GM18907 (cell line): ENCODE measurements at regions not wholly inside any gene's neighbourhood (a gene's known extent, or its start where the extent isn't known, plus 50 kb on each side); places are given as distances from the start of the nearest gene placed in this dataset.
"Not testable (repeated sequence)": the region's sequence is repeated elsewhere in the genome, so short reads cannot be mapped to it uniquely, and the experiment has no call there.

Experiments
- ATAC-seq: cut with Tn5 transposase; IDR thresholded peaks from one replicate; pipeline ENCODE4 v1.9.1; 2021; ENCODE audit warnings: mild to moderate bottlenecking, moderate library complexity; ENCODE audit not compliant: unreplicated experiment

DNA sequence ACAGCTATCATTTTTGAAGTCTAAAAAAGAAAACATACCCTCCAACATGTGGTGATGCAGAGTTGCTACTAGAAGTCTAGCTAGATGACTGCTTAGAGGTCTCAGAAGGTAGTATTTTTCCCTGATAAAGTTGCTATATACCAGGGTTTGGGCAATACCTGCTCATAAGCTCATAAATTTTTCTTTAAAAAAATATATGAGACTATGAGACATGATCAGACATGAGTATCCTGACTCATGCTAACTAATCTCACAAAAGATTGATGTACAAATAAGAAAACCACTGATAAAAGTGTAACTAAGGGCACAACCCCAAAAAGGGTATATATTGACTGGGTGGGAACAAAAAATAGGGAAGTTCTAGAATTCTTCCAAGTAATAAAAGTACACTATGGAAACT is 740.9 kb downstream of the METTL15 start:
- ATAC-seq: no peak

DNA sequence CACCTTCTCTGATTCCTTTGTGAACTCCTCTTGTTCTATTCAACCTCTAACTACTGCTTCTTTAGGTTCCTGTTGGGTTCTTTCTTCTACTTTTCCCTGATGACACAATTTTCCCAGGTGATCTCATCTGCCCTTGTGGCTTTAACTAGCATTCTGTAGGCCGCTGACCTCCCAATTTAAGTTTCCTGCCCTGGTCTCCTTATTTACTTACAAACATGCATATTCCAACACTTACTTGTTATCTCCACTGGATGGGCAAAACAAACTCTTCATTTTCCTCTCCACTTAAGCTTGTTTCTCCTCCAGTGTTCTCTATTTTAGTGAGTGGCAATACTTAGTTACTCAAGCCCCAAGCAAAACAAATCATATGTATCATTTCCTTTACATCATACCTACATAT is 734.5 kb downstream of the METTL15 start:
- ATAC-seq: no peak

DNA sequence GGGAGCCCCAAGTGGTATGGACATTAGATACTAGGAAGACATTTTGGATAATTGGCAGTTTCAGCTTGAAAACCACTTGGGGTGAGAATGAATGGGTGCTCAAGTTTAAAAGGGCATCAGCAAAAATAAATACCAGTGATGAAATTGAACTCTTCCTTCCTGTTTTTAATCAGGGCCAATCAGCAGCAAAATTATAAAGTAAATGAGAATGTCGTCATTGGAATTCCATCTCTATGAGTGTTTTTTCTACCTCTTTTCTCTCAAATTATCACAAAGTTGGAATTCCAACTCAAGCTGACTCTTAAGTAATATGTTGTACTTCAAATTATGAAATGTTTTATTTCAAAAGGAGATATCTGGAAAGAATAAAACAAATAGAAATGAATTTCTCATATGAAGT is 730.6 kb downstream of the METTL15 start:
- ATAC-seq: no peak

DNA sequence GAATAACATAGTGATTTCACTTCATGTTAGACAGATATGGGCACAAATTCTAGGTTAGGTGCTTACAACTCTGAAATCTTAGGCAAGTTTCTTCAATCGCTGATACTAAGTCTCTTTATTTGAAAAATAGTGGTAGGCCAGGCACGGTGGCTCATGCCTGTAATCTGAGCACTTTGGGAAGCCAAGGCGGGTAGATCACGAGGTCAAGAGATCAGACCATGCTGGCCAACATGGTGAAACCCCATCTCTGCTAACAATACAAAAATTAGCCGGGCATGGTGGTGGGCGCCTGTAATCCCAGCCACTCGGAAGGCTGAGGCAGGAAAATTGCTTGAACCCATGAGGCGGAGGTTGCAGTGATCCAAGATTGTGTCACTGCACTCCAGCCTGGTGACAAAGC is 729.4 kb downstream of the METTL15 start:
- ATAC-seq: no peak

DNA sequence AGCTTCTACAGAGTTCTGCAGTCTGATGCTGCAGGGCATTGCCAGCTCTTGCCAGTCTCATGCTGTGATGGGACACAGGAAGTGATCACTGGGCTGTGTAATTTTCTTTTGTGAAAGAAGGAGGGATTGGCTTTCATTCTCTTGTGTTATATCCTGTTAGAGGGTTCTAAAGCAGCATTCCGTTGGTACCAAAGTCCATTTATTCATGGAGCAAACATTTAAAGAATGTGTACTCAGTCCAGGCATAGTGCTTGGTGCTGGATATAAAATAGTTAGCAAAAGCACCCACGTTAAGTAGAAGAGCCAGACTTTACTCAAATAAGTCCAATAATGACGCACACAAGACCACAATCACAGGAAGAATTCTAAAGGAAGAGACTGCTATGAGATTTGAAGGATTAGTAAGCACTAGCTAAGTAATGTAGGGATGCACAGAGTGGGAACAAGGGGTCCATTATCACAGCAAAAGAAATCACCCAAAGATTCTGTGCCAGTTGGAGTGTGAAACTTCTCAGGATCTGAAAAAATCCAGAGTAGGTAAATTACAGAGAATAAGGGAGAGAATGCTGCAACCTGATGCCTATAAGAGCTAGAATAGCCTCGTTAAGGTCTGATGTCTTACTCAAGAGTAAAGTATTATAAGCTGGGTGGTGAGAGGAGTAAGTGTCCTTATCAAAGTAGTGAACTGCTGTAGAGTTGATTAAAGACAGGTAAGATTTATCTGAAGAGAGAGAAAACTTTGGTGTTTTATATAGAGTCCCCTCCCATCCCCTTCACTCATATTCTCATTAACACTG is 728.3 kb downstream of the METTL15 start:
- ATAC-seq: no peak

DNA sequence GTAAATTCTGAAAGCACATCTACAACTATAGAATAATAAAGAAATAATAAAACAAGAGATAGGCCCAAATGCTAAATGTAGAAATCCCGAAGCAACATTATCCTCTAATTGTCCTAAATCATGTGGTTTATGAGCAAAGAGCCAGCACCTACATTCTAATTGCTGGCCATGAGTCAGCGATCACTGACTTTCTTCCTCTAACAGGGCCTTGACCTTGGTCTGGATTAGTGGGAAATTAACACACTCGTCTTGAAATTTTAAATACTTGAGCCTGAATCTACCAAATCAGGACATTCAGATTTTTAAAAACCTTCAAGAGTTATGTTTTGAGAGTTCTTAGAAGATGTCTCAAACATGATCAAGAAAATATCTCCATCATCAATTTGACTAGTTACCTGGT is 727.6 kb downstream of the METTL15 start:
- ATAC-seq: no peak

DNA sequence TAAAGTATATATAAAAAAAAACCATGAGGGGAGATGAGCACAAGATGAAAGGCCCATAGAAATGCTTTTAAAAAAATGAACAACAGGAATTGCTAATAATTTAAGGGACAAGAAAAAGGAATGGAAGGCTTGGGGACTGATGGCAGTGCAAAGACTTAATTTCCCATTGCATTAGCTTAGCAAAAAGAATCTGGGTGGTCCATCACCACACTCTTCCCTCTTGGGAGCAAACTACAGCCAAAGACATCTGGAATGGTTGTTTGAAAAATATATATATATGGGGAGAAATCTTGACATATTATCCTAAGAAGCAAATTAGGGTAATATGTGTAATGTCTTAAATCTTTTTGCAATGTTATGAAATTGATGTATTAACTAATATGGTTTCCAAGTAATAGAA is 727.1 kb downstream of the METTL15 start:
- no peak for ATAC-seq

DNA sequence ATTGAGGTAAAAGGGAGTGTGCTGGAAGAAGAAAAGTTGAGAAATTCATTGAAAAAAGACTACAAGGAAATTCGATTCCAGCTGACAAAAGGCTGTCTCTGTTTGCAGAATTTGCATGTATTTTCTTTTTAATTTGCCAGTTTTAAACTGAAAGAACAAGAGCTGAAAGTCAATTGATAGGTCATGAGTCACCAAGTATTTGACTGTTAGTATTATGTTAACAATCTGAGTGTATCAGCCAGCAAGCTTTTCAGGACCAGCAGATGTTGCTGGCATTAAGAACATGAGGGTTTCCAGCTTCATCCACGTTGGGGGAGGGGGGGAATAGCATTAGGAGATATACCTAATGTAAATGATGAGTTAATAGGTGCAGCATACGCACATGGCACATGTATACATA is 726.7 kb downstream of the METTL15 start:
- no peak for ATAC-seq

DNA sequence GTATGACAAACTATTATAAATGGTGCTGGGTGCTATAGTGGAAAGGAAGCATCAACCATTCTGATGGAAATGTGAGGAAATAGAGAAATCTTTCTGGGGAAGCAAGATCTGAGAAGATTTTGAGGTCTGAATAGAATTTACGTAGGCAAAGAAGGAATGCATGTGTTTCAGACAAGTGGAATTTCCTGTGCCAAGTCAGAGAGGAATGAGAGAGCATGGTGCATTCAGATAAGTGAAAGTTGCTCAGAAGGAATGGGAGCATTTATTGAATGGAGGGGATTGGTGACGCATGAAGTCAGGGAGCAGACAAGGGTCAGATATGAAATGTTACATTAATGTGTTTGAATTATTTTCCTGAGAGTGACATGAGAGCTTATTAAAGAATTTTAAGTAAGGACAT is 725.5 kb downstream of the METTL15 start:
- no peak for ATAC-seq

DNA sequence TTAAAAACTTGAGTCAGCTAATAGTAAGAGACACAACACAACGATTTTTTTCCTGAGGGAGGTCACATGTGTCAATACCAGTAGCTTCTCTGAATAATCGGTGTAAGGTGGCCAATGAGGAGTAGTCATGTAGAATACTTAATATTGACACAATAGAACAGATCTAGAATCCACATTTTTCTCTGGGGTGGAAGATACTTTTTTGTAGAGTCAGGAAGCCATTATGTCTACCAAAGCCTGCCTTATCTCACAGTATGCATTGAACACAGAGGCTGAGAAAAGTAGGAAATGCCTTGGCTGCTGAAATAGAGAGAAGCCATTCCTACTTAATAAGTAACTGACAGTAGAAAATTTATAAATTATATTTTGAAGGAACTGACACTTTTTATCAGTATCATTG is 725.0 kb downstream of the METTL15 start:
- no peak for ATAC-seq

DNA sequence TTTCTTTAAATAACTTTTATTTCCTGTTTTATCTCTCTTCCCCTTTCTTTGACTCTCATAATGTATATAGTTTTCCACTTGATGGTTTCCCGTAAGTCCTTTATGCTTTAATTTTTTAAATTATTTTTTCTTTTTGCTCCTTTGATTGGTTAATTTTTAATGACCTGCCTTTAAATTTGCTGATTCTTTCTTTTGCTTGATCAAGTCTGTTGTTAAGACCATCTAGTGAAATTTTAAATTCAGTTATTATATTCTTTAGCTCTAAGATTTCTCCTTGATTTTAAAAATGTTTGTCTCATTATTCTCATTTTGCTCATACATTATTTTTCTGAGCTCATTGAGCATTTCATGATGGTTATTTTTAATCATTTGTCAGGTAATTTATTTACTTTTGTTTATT is 718.6 kb downstream of the METTL15 start:
- no peak for ATAC-seq

DNA sequence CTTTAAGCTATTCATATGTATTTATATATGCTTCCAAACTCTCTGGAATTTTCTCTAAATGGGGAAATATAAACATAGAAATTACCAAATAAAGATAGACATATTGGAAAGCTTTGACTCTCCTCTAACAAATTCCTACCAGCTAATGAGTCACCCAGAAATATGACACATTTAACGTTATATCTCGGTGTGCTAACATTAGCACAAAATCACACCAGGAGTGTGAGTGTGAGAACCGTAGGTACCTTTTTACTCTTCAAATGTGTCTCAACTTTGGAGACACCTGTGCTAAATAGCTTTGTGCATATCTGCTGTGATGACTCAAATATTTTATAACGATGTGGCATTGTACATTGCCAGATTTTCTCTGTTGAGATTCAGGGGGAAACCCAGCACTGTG is 714.4 kb downstream of the METTL15 start:
- ATAC-seq: no peak

DNA sequence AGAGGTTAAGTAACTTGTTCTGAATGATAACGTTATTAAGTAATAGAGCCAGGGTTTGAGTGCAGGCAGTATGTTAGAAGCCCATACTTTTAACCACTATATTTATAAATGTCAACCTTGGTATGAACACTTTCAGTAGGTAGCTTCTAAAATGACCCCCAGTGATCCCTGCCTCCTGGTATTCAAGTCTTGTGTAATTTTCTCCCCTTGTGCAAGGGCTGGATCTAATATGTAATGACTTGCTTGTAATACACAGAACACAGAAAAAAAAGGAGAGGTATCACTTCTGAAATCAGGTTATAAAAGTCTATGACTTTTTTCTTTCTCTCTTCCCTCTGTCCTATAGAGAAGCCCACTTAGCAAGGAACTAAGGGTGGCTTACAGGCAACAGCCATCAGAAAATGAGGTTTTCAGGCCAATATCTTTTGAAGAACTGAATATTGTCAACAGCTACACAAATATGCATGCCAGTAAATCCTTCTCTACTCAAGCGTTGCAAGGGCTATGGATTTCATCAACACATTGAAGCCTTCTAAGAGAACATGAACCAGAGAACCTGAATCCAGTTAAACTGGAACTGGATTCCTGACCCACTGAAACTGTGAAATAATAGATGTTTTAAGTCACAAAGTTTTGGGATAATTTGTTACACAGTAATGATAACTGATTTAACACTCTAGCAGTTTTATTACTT is 712.3 kb downstream of the METTL15 start:
- no peak for ATAC-seq

DNA sequence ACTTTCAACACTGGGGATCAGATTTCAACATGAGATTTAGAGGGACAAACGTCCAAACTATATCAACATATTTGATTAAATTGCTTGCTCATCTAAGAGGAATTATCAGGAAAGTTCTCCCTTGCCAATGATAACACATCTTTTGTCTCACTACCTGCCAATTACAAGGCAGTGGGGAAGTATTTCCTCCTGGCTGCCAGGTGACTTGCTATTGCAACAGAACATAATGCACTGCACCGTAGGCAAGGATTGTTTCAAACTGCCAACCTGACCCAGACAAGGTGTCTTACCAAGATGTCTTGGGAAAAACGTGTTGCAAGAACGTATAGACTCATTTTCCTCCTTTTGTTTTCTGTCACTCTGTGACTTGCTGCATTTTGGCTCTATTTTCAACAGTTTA is 711.6 kb downstream of the METTL15 start:
- ATAC-seq: no peak

DNA sequence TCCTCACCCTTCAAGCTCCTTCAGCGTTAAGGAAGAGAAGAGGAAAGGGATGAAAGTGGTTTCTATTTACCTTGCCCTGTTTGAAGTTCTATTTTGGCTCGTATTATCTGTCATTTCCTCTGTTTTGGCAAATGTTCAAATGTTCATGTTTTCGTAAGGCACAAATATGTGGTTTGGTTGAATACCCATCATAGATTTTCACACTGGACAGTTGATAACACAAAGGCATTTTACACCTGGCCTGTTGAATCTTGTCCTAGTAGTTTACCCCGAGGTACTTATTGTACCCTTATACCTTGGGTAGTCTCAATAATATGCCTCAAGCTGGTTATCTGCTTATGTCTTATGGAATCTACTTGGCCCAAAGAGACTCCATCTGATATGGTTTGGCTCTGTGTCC is 706.9 kb downstream of the METTL15 start:
- ATAC-seq: no peak

DNA sequence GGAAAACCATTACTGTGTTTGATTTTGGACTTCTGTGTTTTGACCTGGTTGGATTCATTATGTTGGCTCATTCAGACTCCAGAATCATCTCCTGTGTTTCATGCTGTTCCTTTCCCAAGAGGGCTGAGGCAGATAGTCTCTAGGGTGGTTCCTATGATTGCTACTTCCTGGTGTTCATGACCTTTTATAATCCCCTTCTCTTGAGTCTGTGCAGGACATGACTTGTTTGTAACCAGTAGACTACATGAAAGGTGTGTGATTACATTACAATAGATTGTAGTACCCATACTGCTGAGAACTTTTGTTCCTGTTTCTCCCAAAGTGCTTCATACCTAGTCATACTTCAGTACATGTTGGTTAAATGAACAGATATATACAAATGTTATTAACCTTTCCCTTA is 700.6 kb downstream of the METTL15 start:
- ATAC-seq: no peak

DNA sequence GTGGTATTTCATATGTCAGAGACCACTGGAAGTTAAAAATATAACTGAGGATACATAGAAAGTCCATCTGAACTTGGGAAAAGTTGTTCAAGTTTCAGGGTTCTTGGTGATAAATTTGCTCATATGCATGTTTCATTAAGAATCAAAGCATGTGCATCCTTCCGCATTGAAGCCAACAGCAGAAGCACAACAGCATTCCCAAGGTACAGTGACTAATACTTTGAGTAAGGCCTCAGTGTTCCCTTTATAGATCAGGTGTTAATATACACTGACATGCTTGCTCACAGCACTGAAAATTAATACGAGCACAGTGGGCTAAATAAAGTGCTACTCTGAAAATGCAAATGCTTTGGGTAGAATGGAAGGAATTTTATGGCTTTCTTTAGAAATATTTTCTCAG is 691.1 kb downstream of the METTL15 start:
- ATAC-seq: no peak

DNA sequence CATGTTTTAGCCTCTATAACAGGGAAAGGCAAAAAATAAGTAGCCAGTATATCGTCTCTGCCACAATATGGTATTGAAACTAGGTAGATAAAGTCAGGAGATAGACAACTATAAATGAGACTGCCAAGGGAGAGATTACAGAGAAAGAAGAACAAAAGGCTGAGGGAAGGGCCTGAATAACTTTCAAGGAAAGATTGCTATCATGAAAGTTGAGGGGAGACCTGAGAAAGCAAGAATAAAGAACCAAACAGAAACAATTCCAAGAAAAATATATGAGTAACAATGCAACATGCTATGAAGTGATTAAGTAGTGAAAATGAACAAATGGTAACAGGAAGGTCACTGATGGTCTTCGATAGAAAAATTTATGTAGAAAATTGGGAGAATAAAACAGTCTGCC is 690.1 kb downstream of the METTL15 start:
- no peak for ATAC-seq

DNA sequence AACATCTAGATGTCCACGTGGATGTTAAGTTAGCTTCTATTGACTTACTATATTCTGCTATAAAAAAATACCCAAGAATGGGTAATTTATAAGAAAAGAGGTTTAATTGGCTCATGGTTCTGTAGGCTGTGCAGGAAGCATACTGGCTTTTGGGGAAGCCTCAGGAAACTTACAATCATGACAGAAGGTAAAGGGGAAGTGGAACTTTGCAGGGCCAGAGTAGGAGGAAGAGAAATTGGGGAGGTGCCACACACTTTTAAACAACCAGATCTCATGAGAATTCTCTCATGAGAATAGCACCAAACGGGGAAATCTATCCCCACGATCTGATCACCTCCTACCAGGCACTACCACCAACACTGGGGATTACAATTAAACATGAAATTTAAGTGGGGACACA is 689.3 kb downstream of the METTL15 start:
- no peak for ATAC-seq

DNA sequence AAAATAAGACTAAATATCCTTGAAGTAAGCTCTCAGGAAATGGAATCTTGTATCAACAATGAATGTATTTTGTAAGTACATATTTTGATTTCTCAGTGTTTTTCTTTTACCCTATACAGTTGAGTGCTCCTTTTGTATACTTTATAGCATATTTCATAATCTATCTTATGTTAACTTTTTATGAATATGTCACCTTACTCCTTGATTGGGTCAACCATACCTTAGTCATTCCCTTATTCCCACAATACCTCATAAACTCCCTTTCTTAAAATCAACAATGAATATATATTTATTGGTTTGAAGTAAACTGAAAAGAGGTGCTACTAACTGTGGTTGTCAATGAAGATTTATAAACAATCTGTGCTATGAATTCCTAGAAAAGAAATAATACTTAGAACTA is 686.2 kb downstream of the METTL15 start:
- ATAC-seq: no peak

DNA sequence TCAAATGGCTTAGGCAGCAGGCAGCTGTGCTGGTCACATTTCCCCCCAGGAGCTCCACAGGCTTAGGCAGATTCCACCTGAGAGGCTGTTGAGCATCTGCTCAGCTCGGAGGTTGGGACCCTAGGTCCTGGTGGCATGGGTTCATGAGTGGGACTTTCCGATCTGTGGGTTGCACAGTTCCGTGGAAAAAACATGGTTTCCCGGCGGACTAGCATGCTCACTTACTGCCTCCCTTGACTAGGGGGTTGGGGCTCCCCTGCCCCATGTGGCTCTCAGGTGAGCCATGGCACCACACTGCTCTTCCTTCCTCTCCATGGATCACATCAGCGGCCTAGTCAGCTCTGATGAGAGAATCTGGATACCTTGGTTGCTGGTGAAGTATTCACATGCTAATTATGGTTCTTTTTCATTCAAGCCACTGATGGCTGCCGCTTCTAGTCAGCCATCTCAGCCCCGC is 685.1 kb downstream of the METTL15 start:
- no peak for ATAC-seq

DNA sequence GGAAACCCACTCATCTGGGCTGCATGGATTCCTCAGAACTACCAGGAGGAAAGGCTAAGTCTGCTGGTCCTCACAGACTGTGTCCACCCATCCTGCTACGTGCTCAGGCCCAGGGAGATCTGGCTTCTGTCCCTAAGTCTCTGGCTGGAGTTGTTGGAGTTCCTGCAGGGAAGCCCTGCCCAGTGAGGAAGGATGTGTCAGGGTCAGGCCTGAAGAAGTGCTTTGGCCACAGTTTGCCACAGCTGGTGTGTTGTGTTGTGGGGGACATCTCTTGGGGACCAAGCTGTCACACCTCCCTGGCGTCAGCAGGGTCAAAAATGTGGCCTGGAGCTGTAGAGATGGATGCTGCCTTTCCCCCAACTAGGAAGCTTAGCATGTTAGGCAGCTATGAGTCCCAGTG is 684.7 kb downstream of the METTL15 start:
- ATAC-seq: no peak

DNA sequence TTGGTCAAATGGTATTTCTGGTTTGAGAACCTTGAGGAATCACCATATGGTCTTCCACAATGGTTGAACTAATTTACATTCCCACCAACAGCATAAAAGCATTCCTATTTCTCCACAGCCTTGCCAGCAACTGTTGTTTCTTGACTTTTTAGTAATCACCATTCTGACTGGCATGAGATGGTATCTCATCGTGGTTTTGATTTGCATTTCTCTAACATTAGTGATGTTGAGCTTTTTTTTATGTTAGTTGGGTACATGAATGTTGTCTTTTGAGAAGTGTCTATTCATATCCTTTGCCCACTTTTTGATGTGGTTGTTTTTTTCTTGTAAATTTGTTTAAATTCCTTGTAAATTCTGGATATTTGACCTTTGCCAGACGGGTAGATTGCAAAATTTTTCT is 679.7 kb downstream of the METTL15 start:
- ATAC-seq: not testable (repeated sequence)
